ENCODE measurements at regions not wholly inside any gene's neighbourhood (a gene's known extent, or its start where the extent isn't known, plus 50 kb on each side); places are given as distances from the start of the nearest gene placed in this dataset.
"Not testable (repeated sequence)": the region's sequence is repeated elsewhere in the genome, so short reads cannot be mapped to it uniquely, and the experiment has no call there.

DNA sequence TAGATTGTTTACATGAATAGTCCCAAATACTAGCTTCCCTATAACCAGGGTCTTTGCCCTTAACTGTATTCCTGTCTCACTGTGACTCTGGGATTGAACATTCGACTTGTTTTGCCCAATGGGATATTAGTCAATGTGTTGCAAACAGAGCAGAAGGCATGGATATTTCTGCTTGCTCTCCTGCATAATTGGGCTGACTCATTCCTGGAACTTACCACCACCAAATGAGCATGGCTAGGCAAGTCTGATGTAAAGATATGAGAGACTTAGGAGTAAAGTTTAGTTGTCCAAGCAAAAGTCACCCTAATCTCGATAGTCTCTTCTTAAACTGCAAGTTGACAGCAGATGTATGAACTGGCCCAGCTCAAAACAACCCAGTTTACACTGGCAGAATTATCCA, 273.5 kb upstream of the CCNG1 start:
- no peak for DNase-seq (ENCODE audit: low spot score)

GRCh38 chr5:163165277-163165676, 272.1 kb upstream of the CCNG1 start:
- no peak for DNase-seq (ENCODE audit: low spot score)

DNA sequence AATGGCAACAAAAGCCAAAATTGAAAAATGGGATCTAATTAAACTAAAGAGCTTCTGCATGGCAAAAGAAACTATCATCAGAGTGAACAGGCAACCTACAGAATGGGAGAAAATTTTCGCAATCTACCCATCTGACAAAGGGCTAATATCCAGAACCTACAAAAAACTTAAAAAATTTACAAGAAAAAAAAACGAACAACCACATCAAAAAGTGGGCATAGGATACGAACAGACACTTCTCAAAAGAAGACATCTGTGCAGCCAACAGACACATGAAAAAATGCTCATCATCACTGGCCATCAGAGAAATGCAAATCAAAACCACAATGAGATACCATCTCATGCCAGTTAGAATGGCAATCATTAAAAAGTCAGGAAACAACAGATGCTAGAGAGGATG, 267.2 kb upstream of the CCNG1 start:
- DNase-seq (ENCODE audit: low spot score), result not testable (repeated sequence)

- DNase-seq (ENCODE audit: low spot score), result peak; percentile 10
These were observed 264.7 kb upstream of the CCNG1 start for GRCh38 chr5:163172540-163173338.

GRCh38 chr5:163177971-163178370, 259.4 kb upstream of the CCNG1 start:
- peak; percentile 12 for DNase-seq (ENCODE audit: low spot score)

GRCh38 chr5:163185315-163185714, 252.1 kb upstream of the CCNG1 start:
- DNase-seq (ENCODE audit: low spot score), result no peak

- no peak for DNase-seq (ENCODE audit: low spot score)
These were observed 248.3 kb upstream of the CCNG1 start for GRCh38 chr5:163189023-163189553.

DNA sequence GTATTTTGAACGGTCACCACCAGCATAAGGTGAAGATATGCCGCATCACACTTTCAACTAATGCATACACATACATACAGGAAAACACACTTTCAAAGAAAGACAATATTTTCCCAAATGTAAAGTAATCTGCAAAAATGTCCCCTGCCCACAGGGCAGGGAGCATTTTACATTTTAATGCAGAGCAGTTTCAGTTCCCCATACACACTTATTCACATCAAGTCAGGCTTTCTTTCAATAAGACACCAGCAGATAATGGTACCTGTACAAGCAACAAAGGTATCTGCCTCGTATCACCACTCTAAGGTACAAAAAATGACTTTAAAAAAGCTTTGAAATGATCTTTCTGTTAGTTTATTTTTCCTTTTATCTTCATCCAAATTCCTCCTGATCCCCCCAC, 247.1 kb upstream of the CCNG1 start:
- DNase-seq (ENCODE audit: low spot score), result no peak

DNA sequence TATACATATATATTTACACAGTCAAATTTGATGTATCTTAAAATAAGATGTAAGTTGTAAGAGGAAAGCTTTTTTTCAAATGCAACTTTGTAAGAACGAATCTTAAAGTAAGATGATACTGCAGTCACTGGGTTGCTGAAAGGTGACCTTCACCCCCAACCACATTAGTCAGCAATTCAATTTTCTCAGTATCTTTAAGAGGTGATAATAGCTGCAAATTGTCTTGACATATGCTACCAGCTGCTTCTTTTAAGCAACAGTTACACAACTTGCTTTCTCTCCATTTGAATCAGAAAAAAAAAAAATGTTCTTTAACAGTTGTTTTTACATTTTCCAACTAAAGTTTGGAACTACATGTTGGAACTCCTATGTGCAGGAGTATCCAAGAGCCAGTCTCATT, 246.6 kb upstream of the CCNG1 start:
- DNase-seq (ENCODE audit: low spot score), result no peak

GRCh38 chr5:163193886-163194285, 243.5 kb upstream of the CCNG1 start:
- no peak for DNase-seq (ENCODE audit: low spot score)

GRCh38 chr5:163205645-163206044, 231.8 kb upstream of the CCNG1 start:
- DNase-seq (ENCODE audit: low spot score), result no peak

DNA sequence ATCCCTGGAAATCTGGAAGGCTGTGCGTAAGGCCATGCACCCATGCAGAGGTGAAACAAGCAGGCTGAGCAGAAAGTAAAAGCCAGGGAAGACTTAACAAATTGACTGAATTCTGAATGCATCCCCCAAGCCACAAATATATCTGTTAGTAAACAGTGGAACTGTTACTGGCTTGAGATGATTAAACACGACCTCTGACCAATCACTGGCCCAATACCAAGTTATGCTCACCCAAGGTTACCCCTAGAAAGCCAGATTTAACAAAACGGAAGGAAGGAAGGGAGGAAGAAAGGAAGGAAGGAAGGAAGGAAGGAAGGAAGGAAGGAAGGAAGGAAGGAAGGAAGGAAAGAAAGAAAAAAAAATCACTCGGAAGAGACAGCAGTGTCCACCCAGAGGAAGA, 215.8 kb upstream of the CCNG1 start:
- DNase-seq (ENCODE audit: low spot score), result no peak

GRCh38 chr5:163222982-163223381, 214.4 kb upstream of the CCNG1 start:
- DNase-seq (ENCODE audit: low spot score), result no peak

- DNase-seq (ENCODE audit: low spot score), result no peak
These were observed 192.9 kb upstream of the CCNG1 start for GRCh38 chr5:163244445-163244987.

- DNase-seq (ENCODE audit: low spot score), result no peak
These were observed 191.8 kb upstream of the CCNG1 start for GRCh38 chr5:163245584-163245983.

GRCh38 chr5:163248333-163248732, 189.1 kb upstream of the CCNG1 start:
- peak; percentile 14 for DNase-seq (ENCODE audit: low spot score)

DNA sequence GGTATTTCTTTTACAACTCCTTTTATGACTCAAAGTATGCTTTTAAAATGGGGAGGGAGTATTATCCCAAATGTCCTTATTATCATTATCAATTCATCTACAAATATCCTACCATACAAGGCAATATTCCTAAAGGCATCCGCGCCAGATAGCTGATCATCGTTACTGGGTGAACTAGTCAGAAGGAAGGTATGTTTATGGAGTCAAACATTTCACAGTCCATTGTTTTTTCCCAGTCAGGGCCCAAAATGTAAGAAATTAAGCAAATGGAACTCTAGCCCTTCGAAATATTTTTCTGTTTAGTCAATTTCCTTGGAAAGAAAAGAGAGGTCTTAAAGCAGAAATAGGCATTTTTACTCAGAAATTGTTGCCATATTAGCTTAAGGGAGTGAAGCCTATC, 188.5 kb upstream of the CCNG1 start:
- DNase-seq (ENCODE audit: low spot score), result no peak

- no peak for DNase-seq (ENCODE audit: low spot score)
These were observed 184.4 kb upstream of the CCNG1 start for GRCh38 chr5:163252950-163253349.

DNA sequence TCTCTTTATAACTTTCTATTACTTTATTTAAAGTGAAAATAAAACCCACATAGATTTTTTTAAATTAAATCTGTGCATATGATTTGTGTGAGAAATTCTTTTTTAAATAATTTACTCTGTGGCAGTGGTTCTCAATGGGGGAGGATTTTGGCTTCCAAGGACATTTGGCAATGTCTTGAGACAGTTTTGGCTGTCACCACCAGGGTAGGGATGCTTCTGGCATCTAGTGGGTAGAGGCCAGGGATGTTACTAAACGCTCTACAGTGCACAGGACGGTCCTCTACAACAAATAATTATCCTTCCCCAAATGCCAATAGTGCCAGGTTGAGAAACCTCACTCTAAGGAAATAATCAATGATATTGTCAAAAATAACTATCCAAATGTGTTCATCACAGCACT, 177.9 kb upstream of the CCNG1 start:
- no peak for DNase-seq (ENCODE audit: low spot score)

- no peak for DNase-seq (ENCODE audit: low spot score)
These were observed 176.9 kb upstream of the CCNG1 start for GRCh38 chr5:163260471-163260870.

GRCh38 chr5:163260961-163261360, 176.4 kb upstream of the CCNG1 start:
- no peak for DNase-seq (ENCODE audit: low spot score)

DNA sequence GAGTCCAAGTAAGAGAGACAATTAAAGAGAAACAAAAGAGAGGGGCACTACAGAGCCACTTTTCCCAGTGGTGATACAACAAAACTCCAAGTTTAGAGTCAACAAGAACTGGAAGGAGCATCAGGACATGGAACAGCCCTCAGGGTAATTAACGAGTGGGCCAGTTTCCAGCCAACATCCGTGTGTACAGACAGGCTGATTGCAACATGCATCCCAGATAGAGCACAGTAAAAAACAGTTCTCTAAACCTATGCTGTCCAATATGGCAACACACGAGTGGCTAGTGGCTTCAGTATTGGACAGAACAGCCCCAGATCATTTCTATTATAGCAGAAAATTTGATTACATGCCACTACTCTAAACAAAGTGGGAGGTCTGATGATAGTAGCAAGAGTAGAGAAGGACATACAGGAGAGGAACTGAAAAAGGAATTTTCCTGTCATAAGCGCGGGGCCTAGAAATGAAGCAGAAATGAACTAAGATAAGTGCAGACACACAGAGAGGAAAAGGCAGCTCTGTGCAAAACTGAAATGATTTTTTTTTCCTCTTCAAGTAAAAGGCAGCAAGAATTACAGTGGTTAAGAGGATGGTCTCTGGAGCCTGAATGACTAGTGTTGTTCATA, 175.6 kb upstream of the CCNG1 start:
- DNase-seq (ENCODE audit: low spot score), result no peak

GRCh38 chr5:163266249-163266648, 171.1 kb upstream of the CCNG1 start:
- not testable (repeated sequence) for DNase-seq (ENCODE audit: low spot score)

All from mucosa of gallbladder (tissue), 1 donor.